Ishikawa (cell line): ENCODE measurements at regions not wholly inside any gene's neighbourhood (a gene's known extent, or its start where the extent isn't known, plus 50 kb on each side); places are given as distances from the start of the nearest gene placed in this dataset.
A peak's percentile ranks its signal among the peaks of the same experiment; 100 is the strongest.

ENCODE experiments used
- CEBPB ChIP-seq: IDR thresholded peaks from 2 replicates; pipeline ENCODE4 v1.6.1; 2012
- CREB1 ChIP-seq: IDR thresholded peaks from 2 replicates; pipeline ENCODE4 v1.6.1; 2012; ENCODE audit warnings: low read depth
- EP300 ChIP-seq: IDR thresholded peaks from 2 replicates; pipeline ENCODE4 v1.6.1; 2012; ENCODE audit warnings: borderline replicate concordance
- RAD21 ChIP-seq: IDR thresholded peaks from 2 replicates; pipeline ENCODE4 v1.6.1; 2012; ENCODE audit warnings: low read depth
- REST ChIP-seq: IDR thresholded peaks from 2 replicates; pipeline ENCODE4 v1.6.1; 2012; ENCODE audit warnings: low read depth, mild to moderate bottlenecking
- TAF1 ChIP-seq: IDR thresholded peaks from 2 replicates; pipeline ENCODE4 v1.6.1; 2012; ENCODE audit warnings: low read depth, mild to moderate bottlenecking
- TCF12 ChIP-seq: IDR thresholded peaks from 2 replicates; pipeline ENCODE4 v1.6.1; 2012; ENCODE audit warnings: low read depth
- TEAD4 ChIP-seq: IDR thresholded peaks from 2 replicates; pipeline ENCODE4 v1.6.1; 2012
- USF1 ChIP-seq: IDR thresholded peaks from 2 replicates; pipeline ENCODE4 v1.6.1; 2012

GRCh38 chr3:193879099-193879863 is 256.7 kb upstream of the HES1 start:
- TF ChIP-seq REST = no peak
- no peak for TF ChIP-seq TEAD4
- no peak for TF ChIP-seq CEBPB
- no peak for TF ChIP-seq RAD21
- no peak for TF ChIP-seq TAF1
- no peak for TF ChIP-seq CREB1
- no peak for TF ChIP-seq EP300
- TF ChIP-seq USF1 = peak; percentile 46; the same call in 1 of the 2 replicates
- no peak for TF ChIP-seq TCF12
